Prostate gland (tissue), 2 donors: ENCODE measurements at regions not wholly inside any gene's neighbourhood (a gene's known extent, or its start where the extent isn't known, plus 50 kb on each side); places are given as distances from the start of the nearest gene placed in this dataset.

Source experiments
- DNase-seq: peaks from one replicate; pipeline ENCODE4 v3.0.0-alpha.2; 2019; ENCODE audit warnings: low spot score
- H3K27ac ChIP-seq, 2 donors: fragments of 200-600 bp; sonication (generic); 2 replicates each; pipeline ENCODE4 v1.5.1; 2017 to 2019
- H3K27me3 ChIP-seq: fragments of 200-600 bp; sonication (generic); replicated peaks from 2 replicates; pipeline ENCODE4 v1.5.1; 2019; ENCODE audit not compliant: insufficient read depth
- H3K36me3 ChIP-seq, 2 donors: fragments of 200-600 bp; sonication (generic); 1 replicate in 1 of 2; 2 replicates in 1 of 2; pipeline versions ENCODE4 v1.5.1 to v1.8.1; 2017 to 2019
- H3K4me1 ChIP-seq: fragments of 200-600 bp; sonication (generic); replicated peaks from 2 replicates; pipeline ENCODE4 v1.5.1; 2019
- H3K4me3 ChIP-seq, 2 donors: fragments of 200-600 bp; sonication (generic); 2 replicates each; pipeline ENCODE4 v1.5.1; 2017 to 2019
- H3K9me3 ChIP-seq: fragments of 200-600 bp; sonication (generic); 2 replicates; pipeline ENCODE4 v1.5.1; 2017
- CTCF ChIP-seq, 4 experiments: fragments of 200-600 bp in 2 of 4; fragments of 450-650 bp in 2 of 4; sonication (generic) in 2 of 4; IDR thresholded peaks; 1 replicate in 3 of 4; 2 replicates in 1 of 4; pipeline ENCODE4 v1.5.1; 2016 to 2019; ENCODE audit warnings: antibody characterized with exemption in 4 of 4, mild to moderate bottlenecking in 2 of 4, moderate library complexity in 2 of 4
- POLR2A ChIP-seq: fragments of 450-650 bp; IDR thresholded peaks from one replicate; pipeline ENCODE4 v1.6.1; 2016; ENCODE audit warnings: antibody characterized with exemption, mild to moderate bottlenecking
- POLR2AphosphoS5 ChIP-seq: sonication (generic); formaldehyde crosslinking; IDR thresholded peaks from one replicate; pipeline ENCODE4 v1.6.1; 2017; ENCODE audit warnings: antibody characterized with exemption
- WGBS: methylation state at CpG from one replicate; pipeline ENCODE4 v1.1.5; 2018; 5-methylcytosine and 5-hydroxymethylcytosine counted together
- intact Hi-C: fragments of 100-400 bp; cut with DNase I; formaldehyde crosslinking; loops from one replicate; pipeline ENCODE4 v1.14.2; 2022

GRCh38 chr6:18565231-18565630, 178.1 kb downstream of the RNF144B start:
- H3K9me3 ChIP-seq = no peaks in the 10 kb centered on the region
- no peaks in the 10 kb centered on the region for H3K36me3 ChIP-seq
- no peak overlapping the region for H3K27ac ChIP-seq
- no peaks in the 10 kb centered on the region for H3K4me1 ChIP-seq
- intact Hi-C loops = no loop called here
- H3K4me3 ChIP-seq = no peak overlapping the region
- H3K27me3 ChIP-seq = no peaks in the 10 kb centered on the region
- TF ChIP-seq POLR2A (no peak), CTCF (IDR thresholded peaks at IDR 0.05) (no peak), POLR2AphosphoS5 (no peak)
- 93% methylated on average over 1 of the region's 1 CpG for WGBS
- no peak for DNase-seq

GRCh38 chr6:18567380-18567779, 180.2 kb downstream of the RNF144B start:
- Histone ChIP-seq H3K4me3 (no peak overlapping the region), H3K4me1 (no peaks in the 10 kb centered on the region), H3K27ac (no peak overlapping the region), H3K27me3 (no peaks in the 10 kb centered on the region), H3K36me3 (no peaks in the 10 kb centered on the region), H3K9me3 (no peaks in the 10 kb centered on the region)
- intact Hi-C loops = no loop called here
- no peak for DNase-seq
- TF ChIP-seq CTCF (IDR thresholded peaks at IDR 0.05) (no peak), POLR2A (no peak), POLR2AphosphoS5 (no peak)
- 77% methylated on average over 2 of the region's 2 CpGs for WGBS

GRCh38 chr6:18577491-18577890, 190.3 kb downstream of the RNF144B start:
- intact Hi-C loops = no loop called here
- Histone ChIP-seq H3K27me3 (no peaks in the 10 kb centered on the region), H3K27ac (no peak overlapping the region), H3K4me1 (no peaks in the 10 kb centered on the region), H3K9me3 (no peaks in the 10 kb centered on the region), H3K36me3 (no peaks in the 10 kb centered on the region), H3K4me3 (no peak overlapping the region)
- TF ChIP-seq POLR2A = no peak
- TF ChIP-seq POLR2AphosphoS5 = no peak
- DNase-seq = no peak
- 55% methylated on average over 2 of the region's 2 CpGs for WGBS

- H3K4me1 ChIP-seq = no peaks in the 10 kb centered on the region
- no peaks in the 10 kb centered on the region for H3K36me3 ChIP-seq
- TF ChIP-seq POLR2AphosphoS5 = no peak
- intact Hi-C loops = no loop called here
- H3K27me3 ChIP-seq = no peaks in the 10 kb centered on the region
- no peak for DNase-seq
- WGBS = 70% methylated on average over 2 of the region's 2 CpGs
- H3K4me3 ChIP-seq = no peak overlapping the region
- no peak overlapping the region for H3K27ac ChIP-seq
- H3K9me3 ChIP-seq = no peaks in the 10 kb centered on the region
Measured at GRCh38 chr6:18579166-18579565, 192.0 kb downstream of the RNF144B start.

- TF ChIP-seq CTCF (IDR thresholded peaks at IDR 0.05) = no peak
- no peak for TF ChIP-seq POLR2A
- no peak for TF ChIP-seq POLR2AphosphoS5
- 60% methylated on average over 1 of the region's 1 CpG for WGBS
- intact Hi-C loops = no loop called here
Measured at GRCh38 chr6:18579869-18580268, 192.7 kb downstream of the RNF144B start.

GRCh38 chr6:18584372-18584771, 197.2 kb downstream of the RNF144B start:
- 84% methylated on average over 4 of the region's 4 CpGs for WGBS
- Histone ChIP-seq H3K27ac (no peak overlapping the region), H3K36me3 (no peaks in the 10 kb centered on the region), H3K27me3 (no peaks in the 10 kb centered on the region), H3K9me3 (no peaks in the 10 kb centered on the region), H3K4me1 (no peaks in the 10 kb centered on the region), H3K4me3 (no peak overlapping the region)
- DNase-seq = no peak
- TF ChIP-seq POLR2AphosphoS5 = no peak
- TF ChIP-seq POLR2A = no peak
- no peak for TF ChIP-seq CTCF (IDR thresholded peaks at IDR 0.05)
- intact Hi-C loops = no loop called here

More at GRCh38 chr6:18579869-18580268, 192.7 kb downstream of the RNF144B start:
- no peak for DNase-seq
- no peaks in the 10 kb centered on the region for H3K4me1 ChIP-seq
- no peak overlapping the region for H3K4me3 ChIP-seq
- no peak overlapping the region for H3K27ac ChIP-seq
- H3K9me3 ChIP-seq = no peaks in the 10 kb centered on the region
- no peaks in the 10 kb centered on the region for H3K27me3 ChIP-seq
- no peaks in the 10 kb centered on the region for H3K36me3 ChIP-seq
